HEK293T (cell line): ENCODE measurements at regions not wholly inside any gene's neighbourhood (a gene's known extent, or its start where the extent isn't known, plus 50 kb on each side); places are given as distances from the start of the nearest gene placed in this dataset.

Source experiments
- CTCF ChIA-PET: fragments of 350-600 bp; formaldehyde crosslinking; extraction: SDS; loops from one replicate; lab custom pipeline; 2021; ENCODE audit warnings: antibody characterized with exemption, inconsistent platforms; lab: Yijun Ruan, JAX
- POLR2A ChIA-PET: fragments of 350-600 bp; formaldehyde crosslinking; extraction: SDS; loops from one replicate; lab custom pipeline; 2020; ENCODE audit warnings: antibody characterized with exemption, inconsistent platforms; lab: Yijun Ruan, JAX
- DNase-seq: peaks from one replicate; pipeline ENCODE4 v3.0.0; 2012; ENCODE audit warnings: mixed read lengths; ENCODE audit errors: extremely low spot score
- ARNT ChIP-seq: fragments of 450-650 bp; IDR thresholded peaks from 2 replicates; pipeline ENCODE4 v1.6.1; 2017; ENCODE audit warnings: mild to moderate bottlenecking
- BHLHE40 ChIP-seq: fragments of 450-650 bp; IDR thresholded peaks from 2 replicates; pipeline ENCODE4 v1.6.1; 2016; ENCODE audit warnings: mild to moderate bottlenecking, moderate library complexity, borderline replicate concordance
- CTBP1 ChIP-seq: fragments of 450-650 bp; IDR thresholded peaks from 2 replicates; pipeline ENCODE4 v1.6.1; 2016; ENCODE audit warnings: borderline replicate concordance
- ELF4 ChIP-seq: fragments of 450-650 bp; IDR thresholded peaks from 2 replicates; pipeline ENCODE4 v1.6.1; 2017; ENCODE audit warnings: antibody characterized with exemption
- FOXA1 ChIP-seq: fragments of 450-650 bp; IDR thresholded peaks from 2 replicates; pipeline ENCODE4 v1.6.1; 2016; ENCODE audit warnings: mild to moderate bottlenecking
- FOXK2 ChIP-seq: fragments of 450-650 bp; IDR thresholded peaks from 2 replicates; pipeline ENCODE4 v1.6.1; 2016; ENCODE audit warnings: mild to moderate bottlenecking
- FOXM1 ChIP-seq: fragments of 450-650 bp; IDR thresholded peaks from 2 replicates; pipeline ENCODE4 v1.6.1; 2017; ENCODE audit warnings: mild to moderate bottlenecking, borderline replicate concordance
- HDGF ChIP-seq: fragments of 450-650 bp; IDR thresholded peaks from 2 replicates; pipeline ENCODE4 v1.6.1; 2017; ENCODE audit warnings: antibody characterized with exemption, borderline replicate concordance
- L3MBTL2 ChIP-seq: fragments of 450-650 bp; conservative IDR thresholded peaks from 2 replicates; pipeline ENCODE4 v1.6.1; 2016; ENCODE audit warnings: mild to moderate bottlenecking
- LEF1 ChIP-seq: fragments of 450-650 bp; IDR thresholded peaks from 2 replicates; pipeline ENCODE4 v1.6.1; 2017; ENCODE audit warnings: mild to moderate bottlenecking, borderline replicate concordance
- NFRKB ChIP-seq: fragments of 450-650 bp; IDR thresholded peaks from 2 replicates; pipeline ENCODE4 v1.6.1; 2016; ENCODE audit warnings: mild to moderate bottlenecking, moderate library complexity
- PKNOX1 ChIP-seq: fragments of 450-650 bp; IDR thresholded peaks from 2 replicates; pipeline ENCODE4 v1.6.1; 2016
- SP1 ChIP-seq: fragments of 450-650 bp; IDR thresholded peaks from 2 replicates; pipeline ENCODE4 v1.6.1; 2017
- SUZ12 ChIP-seq: fragments of 450-650 bp; IDR thresholded peaks from 2 replicates; pipeline ENCODE4 v1.6.1; 2016; ENCODE audit warnings: mild to moderate bottlenecking
- TARDBP ChIP-seq: fragments of 450-650 bp; IDR thresholded peaks from 2 replicates; pipeline ENCODE4 v1.6.1; 2016
- ZNF384 ChIP-seq: fragments of 450-650 bp; IDR thresholded peaks from 2 replicates; pipeline ENCODE4 v1.6.1; 2016

- POLR2A ChIA-PET = no interaction called here
- CTCF ChIA-PET = no interaction called here
- DNase-seq = no peak
- TF ChIP-seq LEF1 (no peak), ELF4 (no peak), ZNF384 (no peak), FOXA1 (no peak), NFRKB (no peak), TARDBP (no peak), PKNOX1 (no peak), FOXM1 (no peak), FOXK2 (no peak), ARNT (no peak), HDGF (no peak)
Measured at GRCh38 chr13:109630271-109630670, 156.1 kb downstream of the IRS2 start.

DNA sequence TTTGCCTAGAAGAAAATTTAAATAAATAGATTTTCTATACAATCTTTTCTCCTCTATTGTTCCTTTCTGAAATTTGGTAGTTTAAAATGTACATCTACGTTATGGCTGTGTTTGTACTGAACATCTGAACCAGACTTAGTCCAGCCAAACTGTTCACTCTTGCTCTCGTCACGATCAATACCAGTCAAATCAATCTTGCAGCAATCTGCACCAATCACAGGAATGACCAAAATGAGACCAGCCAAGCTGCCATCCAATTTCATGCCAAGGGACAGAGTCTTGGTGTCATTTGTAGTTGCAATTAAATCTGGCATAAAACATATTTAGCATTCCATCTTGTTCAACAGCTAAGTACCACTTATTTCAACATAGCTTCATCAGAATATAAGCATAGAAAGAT, 156.6 kb downstream of the IRS2 start:
- CTCF ChIA-PET = no interaction called here
- POLR2A ChIA-PET = no interaction called here
- no peak for DNase-seq
- TF ChIP-seq SUZ12 = no peak
- TF ChIP-seq FOXA1 = no peak
- no peak for TF ChIP-seq NFRKB
- no peak for TF ChIP-seq HDGF
- no peak for TF ChIP-seq LEF1
- TF ChIP-seq ARNT = no peak
- TF ChIP-seq PKNOX1 = no peak
- TF ChIP-seq SP1 = no peak
- TF ChIP-seq BHLHE40 = no peak
- no peak for TF ChIP-seq CTBP1
- TF ChIP-seq ELF4 = no peak
- no peak for TF ChIP-seq L3MBTL2
- no peak for TF ChIP-seq FOXM1

DNA sequence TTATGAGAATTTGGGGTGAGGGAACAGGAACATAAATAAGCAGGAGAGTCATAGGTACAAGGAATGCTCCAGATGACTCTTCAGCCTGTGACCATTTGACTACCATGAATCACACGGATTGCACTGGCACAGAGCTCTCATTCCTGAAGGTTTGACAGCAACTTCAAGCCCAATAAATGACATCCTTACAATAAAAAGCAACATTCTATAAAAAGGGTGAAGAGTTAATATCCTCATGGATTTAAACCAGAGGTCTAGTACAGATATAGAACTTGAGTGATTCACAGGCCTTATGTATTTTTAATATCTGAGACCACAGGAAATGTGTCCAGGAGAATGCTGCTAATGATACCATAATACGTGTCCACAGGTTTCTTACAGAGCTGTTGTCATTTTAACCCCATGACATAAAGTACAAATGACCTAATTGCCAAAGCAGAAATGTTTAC, 158.1 kb downstream of the IRS2 start:
- DNase-seq = no peak
- ChIA-PET CTCF (no interaction called here), POLR2A (no interaction called here)
- no peak for TF ChIP-seq SP1
- TF ChIP-seq HDGF = no peak
- TF ChIP-seq BHLHE40 = no peak
- no peak for TF ChIP-seq L3MBTL2
- TF ChIP-seq PKNOX1 = no peak
- TF ChIP-seq SUZ12 = no peak
- no peak for TF ChIP-seq ELF4
- TF ChIP-seq FOXA1 = no peak

DNA sequence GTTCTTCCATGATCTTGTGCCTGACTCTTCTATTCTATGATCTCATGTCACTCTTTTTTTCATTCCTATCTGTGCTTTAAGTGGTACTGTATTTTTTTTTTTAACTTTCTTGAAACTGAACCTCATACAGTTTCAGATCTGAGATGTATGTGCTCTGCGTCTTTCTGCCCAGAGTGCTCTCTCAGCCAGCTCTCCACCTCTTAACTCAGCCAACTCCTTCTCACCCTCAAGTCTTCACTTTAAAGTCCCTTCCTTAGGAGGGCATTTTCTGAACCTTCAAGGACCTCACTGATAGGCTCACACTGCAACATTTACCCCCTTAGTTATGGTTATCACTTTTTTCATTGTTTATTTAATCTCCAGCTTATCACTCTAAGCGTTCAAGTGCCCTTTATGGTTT, 158.7 kb downstream of the IRS2 start:
- ChIA-PET CTCF (interaction anchor here (0.7 kb wide), 1 partner anchor 163 kb away, joined by 4 read pairs; no protein-coding TSS in a partner anchor), POLR2A (no interaction called here)
- no peak for DNase-seq
- TF ChIP-seq BHLHE40 (no peak), HDGF (no peak), ZNF384 (no peak), FOXK2 (no peak), TARDBP (no peak)

GRCh38 chr13:109626386-109627171, 159.8 kb downstream of the IRS2 start:
- ChIA-PET POLR2A (no interaction called here), CTCF (interaction anchor here (0.7 kb wide), 1 partner anchor 164 kb away, joined by 4 read pairs; no protein-coding TSS in a partner anchor)
- DNase-seq = no peak
- no peak for TF ChIP-seq FOXK2
- no peak for TF ChIP-seq BHLHE40
- no peak for TF ChIP-seq FOXA1
- no peak for TF ChIP-seq SUZ12
- no peak for TF ChIP-seq L3MBTL2
- no peak for TF ChIP-seq HDGF
- no peak for TF ChIP-seq NFRKB
- TF ChIP-seq FOXM1 = no peak
- TF ChIP-seq PKNOX1 = no peak
- no peak for TF ChIP-seq TARDBP
- no peak for TF ChIP-seq ARNT
- no peak for TF ChIP-seq CTBP1
- no peak for TF ChIP-seq SP1
- TF ChIP-seq ELF4 = no peak
- no peak for TF ChIP-seq LEF1
- no peak for TF ChIP-seq ZNF384
